ENCODE measurements at regions not wholly inside any gene's neighbourhood (a gene's known extent, or its start where the extent isn't known, plus 50 kb on each side); places are given as distances from the start of the nearest gene placed in this dataset.

GRCh38 chr6:22030730-22031619 is 265.9 kb downstream of the PRL start:
- H3K56ac ChIP-seq (ENCODE audit: insufficient read length, low read depth, low read length) = no peak overlapping the region
- H3K27me3 Mint-ChIP-seq (ENCODE audit: low read depth) = no peaks in the 10 kb centered on the region
- no CpG with 5 or more reads among the region's 6 CpGs for WGBS (ENCODE audit: extremely low coverage, insufficient read length, low lambda C conversion rate)
- no peak overlapping the region for H4K8ac ChIP-seq (replicated peaks; ENCODE audit: insufficient read length, low read depth, low read length)
- no peak overlapping the region for H2BK20ac ChIP-seq (ENCODE audit: low read depth, low read length, poor library complexity, severe bottlenecking)
- no peaks in the 10 kb centered on the region for H3K9me3 ChIP-seq (ENCODE audit: control insufficient read depth, low read depth, low read length)
- no peak overlapping the region for H2BK12ac ChIP-seq (ENCODE audit: insufficient read length, low read depth, low read length)
- no peak overlapping the region for H4K5ac ChIP-seq (ENCODE audit: insufficient read length, low read depth, low read length)
- no peak overlapping the region for H2BK5ac ChIP-seq (ENCODE audit: insufficient read length, low read length)
- H3K18ac ChIP-seq (ENCODE audit: insufficient read length, low read depth, low read length) = no peak overlapping the region
- H2AFZ ChIP-seq (ENCODE audit: low read length) = no peak overlapping the region
- H3K23ac ChIP-seq (ENCODE audit: insufficient read length, low read depth, low read length) = no peak overlapping the region
- no peaks in the 10 kb centered on the region for H3K79me2 ChIP-seq (ENCODE audit: insufficient read depth, low read length)
- H3K4me2 ChIP-seq (ENCODE audit: insufficient read depth, insufficient read length, low read length) = no peak overlapping the region
- peaks cover 12 to 32% (median 12%) of the 10 kb centered on the region in 3 experiments for H3K36me3 Mint-ChIP-seq (ENCODE audit: insufficient read depth in 1 of 3, low read depth in 3 of 3)
- H3K4ac ChIP-seq (ENCODE audit: low read depth, low read length) = no peak overlapping the region
- H3K79me1 ChIP-seq (ENCODE audit: insufficient read depth, low read depth, low read length, poor library complexity, severe bottlenecking) = no peaks in the 10 kb centered on the region
- H3K27ac Mint-ChIP-seq = peak overlapping the region in 2 of 3 experiments; percentile 10 to 13; a peak in 3 of 7 replicates
- H3K4me3 Mint-ChIP-seq = no peak overlapping the region
- H3K23me2 ChIP-seq (ENCODE audit: insufficient read length, low read depth, low read length, poor library complexity, severe bottlenecking) = no peaks in the 10 kb centered on the region
- H4K20me1 ChIP-seq (ENCODE audit: control insufficient read depth, insufficient read depth, insufficient read length) = no peaks in the 10 kb centered on the region
- no peak overlapping the region for H2AK5ac ChIP-seq (ENCODE audit: insufficient read length, low read length)
- H3K9ac ChIP-seq (ENCODE audit: extremely low read depth, insufficient read length, low read length) = no peak overlapping the region
- H3K27ac ChIP-seq (ENCODE audit: insufficient read length, low read depth, low read length) = no peak overlapping the region
- no peak for DNase-seq
- H3K9me3 Mint-ChIP-seq = peaks cover 0 to 2% of the 10 kb centered on the region in 2 experiments; a peak in 1 of 5 replicates
- no peak overlapping the region for H3T11ph ChIP-seq (ENCODE audit: low read length)
- peaks cover 34 to 38% of the 10 kb centered on the region in 2 experiments for H3K4me1 Mint-ChIP-seq
- H3K14ac ChIP-seq (ENCODE audit: insufficient read depth, low read length) = no peak overlapping the region
- no peak overlapping the region for H4K91ac ChIP-seq (ENCODE audit: insufficient read length, low read depth, low read length)
- no peak overlapping the region for H2BK15ac ChIP-seq (ENCODE audit: low read depth, low read length)
- no peak overlapping the region for H2BK120ac ChIP-seq (ENCODE audit: low read depth, low read length, poor library complexity, severe bottlenecking)
- H3K27me3 ChIP-seq (ENCODE audit: insufficient read depth, low read length) = no peaks in the 10 kb centered on the region
- peaks cover 10% of the 10 kb centered on the region for H3K4me1 ChIP-seq (ENCODE audit: insufficient read depth, low read length)
- TF ChIP-seq CTCF (conservative IDR thresholded peaks at IDR 0.05) = no peak
